ENCODE measurements at regions not wholly inside any gene's neighbourhood (a gene's known extent, or its start where the extent isn't known, plus 50 kb on each side); places are given as distances from the start of the nearest gene placed in this dataset.

- H3K36me3 ChIP-seq (ENCODE audit: insufficient read depth, low read length): no peaks in the 10 kb centered on the region
- no peaks in the 10 kb centered on the region for H3K9me2 ChIP-seq (replicated peaks; ENCODE audit: low read depth, low read length)
- no peaks in the 10 kb centered on the region for H3K9me3 ChIP-seq (ENCODE audit: insufficient read depth, low read depth, low read length)
- no peaks in the 10 kb centered on the region for H3F3A ChIP-seq (ENCODE audit: low read depth)
- no peak overlapping the region for H2AFZ ChIP-seq (ENCODE audit: low read length)
- no peaks in the 10 kb centered on the region for H3K79me2 ChIP-seq (ENCODE audit: insufficient read depth, low read length)
- H4K20me1 ChIP-seq (ENCODE audit: insufficient read depth, low read length, poor library complexity, severe bottlenecking): no peaks in the 10 kb centered on the region
- no peaks in the 10 kb centered on the region for H3K4me1 ChIP-seq (ENCODE audit: insufficient read depth, low read length, poor library complexity, severe bottlenecking)
- no peak for TF ChIP-seq EZH2phosphoT487 (IDR thresholded peaks at IDR 0.05; ENCODE audit: borderline replicate concordance)
- no peak for TF ChIP-seq CTCF (conservative IDR thresholded peaks at IDR 0.05; ENCODE audit: low read length)
- H3K27me3 ChIP-seq (ENCODE audit: insufficient read depth, low read length, poor library complexity, severe bottlenecking): no peaks in the 10 kb centered on the region
- H3K9ac ChIP-seq (ENCODE audit: low read depth, low read length, poor library complexity, severe bottlenecking): no peak overlapping the region
- H3K4me3 ChIP-seq (ENCODE audit: low read length, poor library complexity, severe bottlenecking): no peak overlapping the region
- no peak overlapping the region for H3K4me2 ChIP-seq (ENCODE audit: low read depth, low read length, poor library complexity, severe bottlenecking)
These were observed 353.8 kb downstream of the HAO1 start for GRCh38 chr20:7586481-7586880.

- Histone ChIP-seq H3K9me2 (replicated peaks; ENCODE audit: low read depth, low read length) (no peaks in the 10 kb centered on the region), H3K4me3 (ENCODE audit: low read length, poor library complexity, severe bottlenecking) (no peak overlapping the region), H4K20me1 (ENCODE audit: insufficient read depth, low read length, poor library complexity, severe bottlenecking) (no peaks in the 10 kb centered on the region), H3K9ac (ENCODE audit: low read depth, low read length, poor library complexity, severe bottlenecking) (no peak overlapping the region), H2AFZ (ENCODE audit: low read length) (no peak overlapping the region), H3F3A (ENCODE audit: low read depth) (no peaks in the 10 kb centered on the region), H3K4me2 (ENCODE audit: low read depth, low read length, poor library complexity, severe bottlenecking) (no peak overlapping the region), H3K79me2 (ENCODE audit: insufficient read depth, low read length) (no peaks in the 10 kb centered on the region), H3K4me1 (ENCODE audit: insufficient read depth, low read length, poor library complexity, severe bottlenecking) (no peaks in the 10 kb centered on the region), H3K27me3 (ENCODE audit: insufficient read depth, low read length, poor library complexity, severe bottlenecking) (no peaks in the 10 kb centered on the region), H3K36me3 (ENCODE audit: insufficient read depth, low read length) (no peaks in the 10 kb centered on the region), H3K9me3 (ENCODE audit: insufficient read depth, low read depth, low read length) (no peaks in the 10 kb centered on the region)
- TF ChIP-seq EZH2phosphoT487 (IDR thresholded peaks at IDR 0.05; ENCODE audit: borderline replicate concordance) (no peak), CTCF (conservative IDR thresholded peaks at IDR 0.05; ENCODE audit: low read length) (no peak)
These were observed 351.1 kb downstream of the HAO1 start for GRCh38 chr20:7589164-7589563.

- Histone ChIP-seq H3K9me3 (ENCODE audit: insufficient read depth, low read depth, low read length) (no peaks in the 10 kb centered on the region), H3K79me2 (ENCODE audit: insufficient read depth, low read length) (no peaks in the 10 kb centered on the region), H3K4me1 (ENCODE audit: insufficient read depth, low read length, poor library complexity, severe bottlenecking) (no peaks in the 10 kb centered on the region), H3F3A (ENCODE audit: low read depth) (no peaks in the 10 kb centered on the region), H3K36me3 (ENCODE audit: insufficient read depth, low read length) (no peaks in the 10 kb centered on the region), H3K9me2 (replicated peaks; ENCODE audit: low read depth, low read length) (no peaks in the 10 kb centered on the region), H3K27me3 (ENCODE audit: insufficient read depth, low read length, poor library complexity, severe bottlenecking) (no peaks in the 10 kb centered on the region), H2AFZ (ENCODE audit: low read length) (no peak overlapping the region), H3K4me2 (ENCODE audit: low read depth, low read length, poor library complexity, severe bottlenecking) (no peak overlapping the region), H3K9ac (ENCODE audit: low read depth, low read length, poor library complexity, severe bottlenecking) (no peak overlapping the region), H4K20me1 (ENCODE audit: insufficient read depth, low read length, poor library complexity, severe bottlenecking) (no peaks in the 10 kb centered on the region), H3K4me3 (ENCODE audit: low read length, poor library complexity, severe bottlenecking) (no peak overlapping the region)
- TF ChIP-seq EZH2phosphoT487 (IDR thresholded peaks at IDR 0.05; ENCODE audit: borderline replicate concordance) (no peak), CTCF (conservative IDR thresholded peaks at IDR 0.05; ENCODE audit: low read length) (no peak)
These were observed 343.7 kb downstream of the HAO1 start for GRCh38 chr20:7596541-7596940.
